NB4 (cell line): ENCODE measurements at regions not wholly inside any gene's neighbourhood (a gene's known extent, or its start where the extent isn't known, plus 50 kb on each side); places are given as distances from the start of the nearest gene placed in this dataset.

Source experiments
- CTCF ChIP-seq: IDR thresholded peaks from one replicate; pipeline ENCODE4 v1.5.1; 2012; ENCODE audit warnings: low read depth, low read length
- MYC ChIP-seq: IDR thresholded peaks from 2 replicates; pipeline ENCODE4 v1.6.1; 2011; ENCODE audit warnings: low read depth, low read length
- POLR2A ChIP-seq: IDR thresholded peaks from 2 replicates; pipeline ENCODE4 v1.6.1; 2011; ENCODE audit warnings: mild to moderate bottlenecking; ENCODE audit not compliant: insufficient read length; ENCODE audit errors: extremely low read depth
- TF ChIP-seq, protein P1 (sequence below): IDR thresholded peaks from 2 replicates; pipeline ENCODE4 v1.6.1; 2011; ENCODE audit warnings: low read depth, low read length

- TF ChIP-seq CTCF (no peak), POLR2A (no peak), MYC (no peak)
- TF ChIP-seq, protein P1, sequence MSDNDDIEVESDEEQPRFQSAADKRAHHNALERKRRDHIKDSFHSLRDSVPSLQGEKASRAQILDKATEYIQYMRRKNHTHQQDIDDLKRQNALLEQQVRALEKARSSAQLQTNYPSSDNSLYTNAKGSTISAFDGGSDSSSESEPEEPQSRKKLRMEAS: no peak
Observed at GRCh38 chr2:97359861-97360584, 229.7 kb downstream of the ANKRD36B start.
